ENCODE measurements at regions not wholly inside any gene's neighbourhood (a gene's known extent, or its start where the extent isn't known, plus 50 kb on each side); places are given as distances from the start of the nearest gene placed in this dataset.

GRCh38 chr7:46975493-46975892 is 606.4 kb downstream of the TNS3 start:
- no TSS peak for BruUV-seq (replicated peaks)
- Histone ChIP-seq H3K4me1 (ENCODE audit: insufficient read depth, low read length, poor library complexity, severe bottlenecking) (no peaks in the 10 kb centered on the region), H3K4me3 (ENCODE audit: low read depth, low read length, poor library complexity, severe bottlenecking) (no peak overlapping the region), H3K36me3 (ENCODE audit: insufficient read depth, low read length) (no peaks in the 10 kb centered on the region), H3K4me2 (ENCODE audit: low read length) (no peak overlapping the region), H3K79me2 (ENCODE audit: insufficient read depth, low read depth, low read length) (no peaks in the 10 kb centered on the region), H3K9me3 (ENCODE audit: low read length) (no peaks in the 10 kb centered on the region), H4K20me1 (ENCODE audit: insufficient read depth, low read length) (no peaks in the 10 kb centered on the region), H3K9me2 (ENCODE audit: insufficient read depth, low read length) (no peaks in the 10 kb centered on the region), H2AFZ (ENCODE audit: low read length) (no peak overlapping the region), H3K27ac (ENCODE audit: low read depth, low read length, poor library complexity, severe bottlenecking) (no peak overlapping the region)
- intact Hi-C loops (cut with micrococcal nuclease; ENCODE audit: unreplicated experiment), result no loop called here
- DNase-seq (ENCODE audit: low spot score), result no peak
- TF ChIP-seq CTCF (conservative IDR thresholded peaks at IDR 0.05; ENCODE audit: low read length) (no peak), EZH2phosphoT487 (IDR thresholded peaks at IDR 0.05; ENCODE audit: borderline replicate concordance, low read depth, low read length) (no peak)
- ChIA-PET CTCF (ENCODE audit: unreplicated experiment) (no interaction called here), POLR2A (interaction anchor here (0.5 kb wide), 1 partner anchor 19 kb away, joined by 3 read pairs; no protein-coding TSS in a partner anchor)

- Histone ChIP-seq H3K79me2 (ENCODE audit: insufficient read depth, low read depth, low read length) (no peaks in the 10 kb centered on the region), H3K36me3 (ENCODE audit: insufficient read depth, low read length) (no peaks in the 10 kb centered on the region), H3K9me2 (ENCODE audit: insufficient read depth, low read length) (no peaks in the 10 kb centered on the region), H3K4me1 (ENCODE audit: insufficient read depth, low read length, poor library complexity, severe bottlenecking) (no peaks in the 10 kb centered on the region), H3K9me3 (ENCODE audit: low read length) (peaks cover 2% of the 10 kb centered on the region; the same call in 1 of the 2 replicates), H3K4me2 (ENCODE audit: low read length) (no peak overlapping the region), H4K20me1 (ENCODE audit: insufficient read depth, low read length) (no peaks in the 10 kb centered on the region), H3K4me3 (ENCODE audit: low read depth, low read length, poor library complexity, severe bottlenecking) (no peak overlapping the region), H3K27ac (ENCODE audit: low read depth, low read length, poor library complexity, severe bottlenecking) (no peak overlapping the region), H2AFZ (ENCODE audit: low read length) (no peak overlapping the region)
- CTCF ChIA-PET (ENCODE audit: unreplicated experiment), result no interaction called here
- DNase-seq (ENCODE audit: low spot score), result no peak
- intact Hi-C loops (cut with micrococcal nuclease; ENCODE audit: unreplicated experiment), result no loop called here
- POLR2A ChIA-PET, result no interaction called here
- BruUV-seq (replicated peaks), result no TSS peak
- no peak for TF ChIP-seq EZH2phosphoT487 (IDR thresholded peaks at IDR 0.05; ENCODE audit: borderline replicate concordance, low read depth, low read length)
- TF ChIP-seq CTCF (conservative IDR thresholded peaks at IDR 0.05; ENCODE audit: low read length), result no peak
These were observed 609.7 kb downstream of the TNS3 start for GRCh38 chr7:46972205-46972604.

- Histone ChIP-seq H3K9me3 (ENCODE audit: low read length) (peaks cover 10% of the 10 kb centered on the region; the same call in 1 of the 2 replicates), H3K9me2 (ENCODE audit: insufficient read depth, low read length) (no peaks in the 10 kb centered on the region), H3K4me2 (ENCODE audit: low read length) (no peak overlapping the region), H3K4me3 (ENCODE audit: low read depth, low read length, poor library complexity, severe bottlenecking) (no peak overlapping the region), H3K36me3 (ENCODE audit: insufficient read depth, low read length) (no peaks in the 10 kb centered on the region), H4K20me1 (ENCODE audit: insufficient read depth, low read length) (no peaks in the 10 kb centered on the region), H2AFZ (ENCODE audit: low read length) (no peak overlapping the region), H3K4me1 (ENCODE audit: insufficient read depth, low read length, poor library complexity, severe bottlenecking) (no peaks in the 10 kb centered on the region), H3K79me2 (ENCODE audit: insufficient read depth, low read depth, low read length) (no peaks in the 10 kb centered on the region), H3K27ac (ENCODE audit: low read depth, low read length, poor library complexity, severe bottlenecking) (no peak overlapping the region)
- POLR2A ChIA-PET, result interaction anchor here (0.5 kb wide), 1 partner anchor 17 kb away, joined by 3 read pairs; no protein-coding TSS in a partner anchor
- TF ChIP-seq EZH2phosphoT487 (IDR thresholded peaks at IDR 0.05; ENCODE audit: borderline replicate concordance, low read depth, low read length), result no peak
- TF ChIP-seq CTCF (conservative IDR thresholded peaks at IDR 0.05; ENCODE audit: low read length), result no peak
- no peak for DNase-seq (ENCODE audit: low spot score)
- no TSS peak for BruUV-seq (replicated peaks)
- CTCF ChIA-PET (ENCODE audit: unreplicated experiment), result no interaction called here
- intact Hi-C loops (cut with micrococcal nuclease; ENCODE audit: unreplicated experiment), result no loop called here
These were observed 611.4 kb downstream of the TNS3 start for GRCh38 chr7:46970476-46970875.
